Kidney (tissue), 13 donors: ENCODE measurements at regions not wholly inside any gene's neighbourhood (a gene's known extent, or its start where the extent isn't known, plus 50 kb on each side); places are given as distances from the start of the nearest gene placed in this dataset.

Experiments used
- DNase-seq, 5 donors: peaks; one replicate each; pipeline ENCODE4 v3.0.0-alpha.2; 2013 to 2020
- FAIRE-seq: peaks from 2 replicates; lab custom pipeline; 2012; peaks lifted over from hg19 to GRCh38; lab: Jason Lieb, UNC
- H3K27ac ChIP-seq, 2 donors: one replicate each; pipeline ENCODE4 v1.7.0; 2013; ENCODE audit warnings: low read depth in 2 of 2, low read length in 2 of 2, inconsistent platforms in 1 of 2
- H3K27me3 ChIP-seq: one replicate; pipeline ENCODE4 v1.7.1; 2013; ENCODE audit warnings: low read length, inconsistent platforms; ENCODE audit not compliant: control insufficient read depth, insufficient read depth
- H3K36me3 ChIP-seq, 3 donors: one replicate each; pipeline versions ENCODE4 v1.7.0 to v1.7.1; 2013; ENCODE audit warnings: low read length in 3 of 3, control low read depth in 1 of 3, inconsistent platforms in 1 of 3; ENCODE audit not compliant: insufficient read depth in 3 of 3, control insufficient read depth in 2 of 3
- H3K4me1 ChIP-seq, 3 donors: one replicate each; pipeline versions ENCODE4 v1.7.0 to v1.7.1; 2013; ENCODE audit warnings: low read length in 3 of 3, inconsistent platforms in 1 of 3, low read depth in 1 of 3; ENCODE audit not compliant: control insufficient read depth in 2 of 3, insufficient read depth in 2 of 3
- H3K4me3 ChIP-seq, 3 donors: one replicate each; pipeline versions ENCODE4 v1.7.0 to v1.8.1; 2013; ENCODE audit warnings: low read length in 3 of 3, control low read depth in 1 of 3, inconsistent platforms in 1 of 3
- H3K9ac ChIP-seq, 3 donors: one replicate each; pipeline versions ENCODE4 v1.7.0 to v1.7.1; 2013; ENCODE audit warnings: low read length in 3 of 3, control low read depth in 1 of 3, inconsistent platforms in 1 of 3
- H3K9me3 ChIP-seq, 3 donors: one replicate each; pipeline versions ENCODE4 v1.7.0 to v1.7.1; 2013; ENCODE audit warnings: low read length in 3 of 3, control low read depth in 1 of 3, inconsistent platforms in 1 of 3; ENCODE audit not compliant: control insufficient read depth in 2 of 3, insufficient read depth in 1 of 3
- intact Hi-C: fragments of 100-400 bp; cut with DNase I; formaldehyde crosslinking; loops from one replicate; pipeline ENCODE4 v1.11.1; 2022
- TF ChIP-seq, protein P1 (sequence below): IDR thresholded peaks from 3 replicates; pipeline ENCODE4 v1.5.1; 2012; ENCODE audit warnings: mild to moderate bottlenecking, moderate library complexity, borderline replicate concordance; ENCODE audit not compliant: insufficient read depth; ENCODE audit errors: extremely low read depth
- donor health status: control.
- donor health status: control.
- donor health status: control.
- donor health status: control.
- donor health status: control.
- donor health status: DM: yes; HTN: yes; CAD: no.
- donor health status: Normal renal cell carcinoma (clear cell type).

GRCh38 chr3:193938613-193939012 lies 197.3 kb upstream of the HES1 start:
- TF ChIP-seq, protein P1, sequence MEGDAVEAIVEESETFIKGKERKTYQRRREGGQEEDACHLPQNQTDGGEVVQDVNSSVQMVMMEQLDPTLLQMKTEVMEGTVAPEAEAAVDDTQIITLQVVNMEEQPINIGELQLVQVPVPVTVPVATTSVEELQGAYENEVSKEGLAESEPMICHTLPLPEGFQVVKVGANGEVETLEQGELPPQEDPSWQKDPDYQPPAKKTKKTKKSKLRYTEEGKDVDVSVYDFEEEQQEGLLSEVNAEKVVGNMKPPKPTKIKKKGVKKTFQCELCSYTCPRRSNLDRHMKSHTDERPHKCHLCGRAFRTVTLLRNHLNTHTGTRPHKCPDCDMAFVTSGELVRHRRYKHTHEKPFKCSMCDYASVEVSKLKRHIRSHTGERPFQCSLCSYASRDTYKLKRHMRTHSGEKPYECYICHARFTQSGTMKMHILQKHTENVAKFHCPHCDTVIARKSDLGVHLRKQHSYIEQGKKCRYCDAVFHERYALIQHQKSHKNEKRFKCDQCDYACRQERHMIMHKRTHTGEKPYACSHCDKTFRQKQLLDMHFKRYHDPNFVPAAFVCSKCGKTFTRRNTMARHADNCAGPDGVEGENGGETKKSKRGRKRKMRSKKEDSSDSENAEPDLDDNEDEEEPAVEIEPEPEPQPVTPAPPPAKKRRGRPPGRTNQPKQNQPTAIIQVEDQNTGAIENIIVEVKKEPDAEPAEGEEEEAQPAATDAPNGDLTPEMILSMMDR, result no peak
- Histone ChIP-seq H3K4me3 (no peak overlapping the region), H3K9me3 (no peaks in the 10 kb centered on the region), H3K27ac (no peak overlapping the region), H3K36me3 (no peaks in the 10 kb centered on the region), H3K4me1 (no peaks in the 10 kb centered on the region), H3K27me3 (no peaks in the 10 kb centered on the region), H3K9ac (no peak overlapping the region)
- no peak for DNase-seq
- FAIRE-seq, result no peak
- intact Hi-C loops, result no loop called here

DNA sequence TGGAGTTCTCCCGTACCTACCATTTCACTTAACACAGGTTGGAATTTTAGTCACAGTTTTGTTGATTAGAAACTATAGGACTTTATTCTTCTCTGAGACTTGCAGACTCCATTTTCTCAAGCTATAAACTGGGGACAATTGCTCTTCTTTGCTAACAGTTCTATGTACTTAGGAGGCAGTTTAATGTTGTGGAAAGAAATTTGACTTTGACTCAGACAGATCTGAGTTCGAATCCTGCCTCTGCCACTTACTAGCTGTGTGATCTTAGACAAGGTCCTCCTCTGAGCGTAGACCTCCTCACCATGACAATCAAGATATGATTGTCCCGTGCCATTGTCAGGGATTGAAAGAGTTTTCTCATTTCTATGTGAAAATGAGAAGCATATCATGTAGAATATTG lies 196.4 kb upstream of the HES1 start:
- Histone ChIP-seq H3K4me1 (no peaks in the 10 kb centered on the region), H3K27ac (no peak overlapping the region), H3K27me3 (no peaks in the 10 kb centered on the region), H3K9me3 (no peaks in the 10 kb centered on the region), H3K4me3 (no peak overlapping the region), H3K36me3 (no peaks in the 10 kb centered on the region), H3K9ac (no peak overlapping the region)
- FAIRE-seq (no peak), DNase-seq (no peak)
- TF ChIP-seq, protein P1, result no peak
- intact Hi-C loops, result no loop called here

DNA sequence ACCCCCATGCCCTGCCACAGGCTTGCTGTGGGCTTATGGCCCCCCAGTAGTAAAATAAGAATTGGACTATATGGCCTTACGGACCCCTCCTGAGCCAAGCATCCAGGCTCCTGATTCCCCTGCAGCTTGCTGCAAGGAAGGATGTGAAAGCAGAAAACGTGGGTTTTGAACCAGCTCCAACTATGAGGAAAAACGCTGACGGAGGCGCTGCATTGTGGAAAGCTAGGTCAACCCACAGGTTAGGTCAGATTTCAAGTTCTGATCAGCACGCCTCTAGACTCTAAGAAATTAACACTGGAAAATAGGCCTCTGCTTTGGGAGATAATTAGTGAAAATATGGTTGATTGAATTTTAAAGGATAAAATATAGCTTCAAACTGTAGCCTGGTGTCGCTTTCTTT lies 195.4 kb upstream of the HES1 start:
- H3K9ac ChIP-seq, result no peak overlapping the region
- TF ChIP-seq, protein P1, result no peak
- no peaks in the 10 kb centered on the region for H3K9me3 ChIP-seq
- H3K27ac ChIP-seq, result no peak overlapping the region
- H3K27me3 ChIP-seq, result no peaks in the 10 kb centered on the region
- FAIRE-seq, result no peak
- H3K4me1 ChIP-seq, result no peaks in the 10 kb centered on the region
- DNase-seq, result no peak
- H3K36me3 ChIP-seq, result no peaks in the 10 kb centered on the region
- H3K4me3 ChIP-seq, result no peak overlapping the region
- intact Hi-C loops, result no loop called here

DNA sequence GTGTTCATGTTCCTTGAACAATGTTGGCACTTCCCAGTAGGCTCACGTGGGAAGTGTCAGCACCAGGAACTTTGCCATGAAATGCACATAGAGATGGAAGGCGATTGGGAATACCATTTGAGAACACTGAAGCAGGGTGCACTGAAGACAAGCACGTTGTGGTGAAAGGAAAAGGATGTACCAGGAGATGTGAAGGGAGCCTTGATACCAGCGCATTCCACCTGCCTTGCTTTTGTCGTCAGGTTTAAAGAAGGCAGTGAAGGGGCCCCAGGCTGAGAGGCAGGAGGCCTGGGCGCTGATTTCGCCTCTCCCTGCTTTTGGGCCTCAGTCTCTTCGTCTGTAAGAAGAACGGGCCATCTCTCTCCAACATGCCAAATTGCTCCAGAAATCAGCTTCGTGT lies 194.5 kb upstream of the HES1 start:
- H3K9me3 ChIP-seq, result no peaks in the 10 kb centered on the region
- no peak overlapping the region for H3K4me3 ChIP-seq
- H3K27me3 ChIP-seq, result no peaks in the 10 kb centered on the region
- no peak for DNase-seq
- intact Hi-C loops, result no loop called here
- no peaks in the 10 kb centered on the region for H3K4me1 ChIP-seq
- H3K27ac ChIP-seq, result no peak overlapping the region
- TF ChIP-seq, protein P1, result no peak
- H3K9ac ChIP-seq, result no peak overlapping the region
- no peak for FAIRE-seq
- no peaks in the 10 kb centered on the region for H3K36me3 ChIP-seq
